Sigmoid colon (tissue), 6 donors: ENCODE measurements at regions not wholly inside any gene's neighbourhood (a gene's known extent, or its start where the extent isn't known, plus 50 kb on each side); places are given as distances from the start of the nearest gene placed in this dataset.
A peak's percentile ranks its signal among the peaks of the same experiment; 100 is the strongest.

ENCODE experiments used
- DNase-seq: peaks from one replicate; pipeline ENCODE4 v3.0.0-alpha.2; 2019
- H3K27ac ChIP-seq, 4 donors: fragments of 200-600 bp; sonication (generic); one replicate each; pipeline ENCODE4 v1.5.1; 2016 to 2019; ENCODE audit warnings: mild to moderate bottlenecking in 1 of 4
- H3K27me3 ChIP-seq, 3 donors: fragments of 200-600 bp; sonication (generic); one replicate each; pipeline ENCODE4 v1.5.1; 2019; ENCODE audit warnings: mild to moderate bottlenecking in 1 of 3
- H3K36me3 ChIP-seq, 4 donors: fragments of 200-600 bp; sonication (generic); one replicate each; pipeline ENCODE4 v1.5.1; 2016 to 2019
- H3K4me1 ChIP-seq, 4 donors: fragments of 200-600 bp; sonication (generic); one replicate each; pipeline ENCODE4 v1.5.1; 2017 to 2019
- H3K4me3 ChIP-seq, 4 donors: fragments of 200-600 bp; sonication (generic); one replicate each; pipeline ENCODE4 v1.5.1; 2017 to 2019; ENCODE audit warnings: mild to moderate bottlenecking in 2 of 4, moderate library complexity in 1 of 4
- H3K9me3 ChIP-seq, 4 donors: fragments of 200-600 bp in 3 of 4; sonication (generic) in 3 of 4; one replicate each; pipeline versions ENCODE4 v1.5.1 to v1.6.1; 2013 to 2019
- CTCF ChIP-seq, 4 experiments: fragments of 450-650 bp in 3 of 4; fragments of 200-600 bp in 1 of 4; IDR thresholded peaks; one replicate each; pipeline ENCODE4 v1.5.1; 2016 to 2019; ENCODE audit warnings: antibody characterized with exemption in 4 of 4, mild to moderate bottlenecking in 3 of 4, moderate library complexity in 2 of 4
- EP300 ChIP-seq, 4 donors: sonication (generic); formaldehyde crosslinking; IDR thresholded peaks; one replicate each; pipeline ENCODE4 v1.6.1; 2017; ENCODE audit warnings: antibody characterized with exemption in 4 of 4
- POLR2A ChIP-seq, 2 donors: fragments of 450-650 bp; IDR thresholded peaks; one replicate each; pipeline ENCODE4 v1.6.1; 2016; ENCODE audit warnings: antibody characterized with exemption in 2 of 2, mild to moderate bottlenecking in 2 of 2, moderate library complexity in 2 of 2
- POLR2AphosphoS5 ChIP-seq, 4 donors: sonication (generic); formaldehyde crosslinking; IDR thresholded peaks; one replicate each; pipeline ENCODE4 v1.6.1; 2017; ENCODE audit warnings: antibody characterized with exemption in 4 of 4
- WGBS, 2 donors: extraction: QIAGEN DNeasy Blood & Tissue Kit; methylation state at CpG; one replicate each; pipeline ENCODE4 v1.1.7; 2013; 5-methylcytosine and 5-hydroxymethylcytosine counted together
- intact Hi-C: fragments of 100-400 bp; cut with DNase I; formaldehyde crosslinking; loops from one replicate; pipeline ENCODE4 v1.15.1; 2023
- donor health status: healthy with polysubstance abuse.
- donor health status: healthy.

- Histone ChIP-seq H3K36me3 (no peaks in the 10 kb centered on the region), H3K27me3 (no peaks in the 10 kb centered on the region), H3K4me1 (peaks cover 0 to 12% (median 6%) of the 10 kb centered on the region in 4 donors), H3K4me3 (no peak overlapping the region), H3K9me3 (peaks cover 0 to 3% (median 0%) of the 10 kb centered on the region in 4 donors), H3K27ac (no peak overlapping the region)
- TF ChIP-seq CTCF (IDR thresholded peaks at IDR 0.05) (no peak), POLR2A (IDR thresholded peaks at IDR 0.05) (no peak), EP300 (IDR thresholded peaks at IDR 0.05) (no peak), POLR2AphosphoS5 (IDR thresholded peaks at IDR 0.05) (no peak)
- intact Hi-C loops: no loop called here
- no peak for DNase-seq
- 91 to 94% methylated on average over 1 of the region's 1 CpG for WGBS, 2 donors
These were observed 206.1 kb upstream of the ARHGAP20 start for GRCh38 chr11:110918351-110918750.

GRCh38 chr11:110912437-110912836, 200.2 kb upstream of the ARHGAP20 start:
- 83 to 87% methylated on average over 3 of the region's 3 CpGs for WGBS, 2 donors
- no peaks in the 10 kb centered on the region for H3K36me3 ChIP-seq
- H3K27me3 ChIP-seq: no peaks in the 10 kb centered on the region
- no peak overlapping the region for H3K27ac ChIP-seq
- H3K9me3 ChIP-seq: peaks cover 0 to 3% (median 0%) of the 10 kb centered on the region in 4 donors
- TF ChIP-seq CTCF (IDR thresholded peaks at IDR 0.05): no peak
- no peak for DNase-seq
- peaks cover 0 to 28% (median 18%) of the 10 kb centered on the region in 4 donors for H3K4me1 ChIP-seq
- intact Hi-C loops: no loop called here
- no peak overlapping the region for H3K4me3 ChIP-seq

GRCh38 chr11:110910384-110910783, 198.1 kb upstream of the ARHGAP20 start:
- no peak for TF ChIP-seq POLR2AphosphoS5 (IDR thresholded peaks at IDR 0.05)
- TF ChIP-seq POLR2A (IDR thresholded peaks at IDR 0.05): no peak
- TF ChIP-seq EP300 (IDR thresholded peaks at IDR 0.05): no peak
- no peak for TF ChIP-seq CTCF (IDR thresholded peaks at IDR 0.05)
- no peak for DNase-seq
- Histone ChIP-seq H3K27me3 (no peaks in the 10 kb centered on the region), H3K9me3 (no peaks in the 10 kb centered on the region), H3K4me1 (peaks cover 0 to 33% (median 19%) of the 10 kb centered on the region in 4 donors), H3K36me3 (no peaks in the 10 kb centered on the region), H3K27ac (no peak overlapping the region), H3K4me3 (no peak overlapping the region)
- intact Hi-C loops: no loop called here
- 51 to 71% methylated on average over 2 of the region's 2 CpGs for WGBS, 2 donors

- Histone ChIP-seq H3K4me1 (peaks cover 0 to 33% (median 19%) of the 10 kb centered on the region in 4 donors), H3K27ac (peak overlapping the region in 2 of 4 donors; percentile 43 to 46), H3K27me3 (no peaks in the 10 kb centered on the region), H3K9me3 (no peaks in the 10 kb centered on the region), H3K4me3 (no peak overlapping the region), H3K36me3 (no peaks in the 10 kb centered on the region)
- no peak for DNase-seq
- intact Hi-C loops: no loop called here
- TF ChIP-seq POLR2A (IDR thresholded peaks at IDR 0.05) (no peak), POLR2AphosphoS5 (IDR thresholded peaks at IDR 0.05) (no peak), CTCF (IDR thresholded peaks at IDR 0.05) (no peak), EP300 (IDR thresholded peaks at IDR 0.05) (no peak)
- WGBS, 2 donors: 69 to 80% methylated on average over 8 of the region's 8 CpGs
These were observed 197.1 kb upstream of the ARHGAP20 start for GRCh38 chr11:110909336-110909735.

GRCh38 chr11:110908401-110909105, 196.3 kb upstream of the ARHGAP20 start:
- no peak for DNase-seq
- peaks cover 0 to 33% (median 19%) of the 10 kb centered on the region in 4 donors for H3K4me1 ChIP-seq
- H3K27ac ChIP-seq: peak overlapping the region in 2 of 4 donors; percentile 43 to 46
- H3K36me3 ChIP-seq: no peaks in the 10 kb centered on the region
- WGBS, 2 donors: 55 to 64% methylated on average over 3 of the region's 3 CpGs
- H3K9me3 ChIP-seq: no peaks in the 10 kb centered on the region
- intact Hi-C loops: no loop called here
- H3K27me3 ChIP-seq: no peaks in the 10 kb centered on the region
- TF ChIP-seq POLR2A (IDR thresholded peaks at IDR 0.05) (no peak), CTCF (IDR thresholded peaks at IDR 0.05) (no peak), POLR2AphosphoS5 (IDR thresholded peaks at IDR 0.05) (no peak), EP300 (IDR thresholded peaks at IDR 0.05) (no peak)
- no peak overlapping the region for H3K4me3 ChIP-seq
